ENCODE measurements at regions not wholly inside any gene's neighbourhood (a gene's known extent, or its start where the extent isn't known, plus 50 kb on each side); places are given as distances from the start of the nearest gene placed in this dataset.

DNA sequence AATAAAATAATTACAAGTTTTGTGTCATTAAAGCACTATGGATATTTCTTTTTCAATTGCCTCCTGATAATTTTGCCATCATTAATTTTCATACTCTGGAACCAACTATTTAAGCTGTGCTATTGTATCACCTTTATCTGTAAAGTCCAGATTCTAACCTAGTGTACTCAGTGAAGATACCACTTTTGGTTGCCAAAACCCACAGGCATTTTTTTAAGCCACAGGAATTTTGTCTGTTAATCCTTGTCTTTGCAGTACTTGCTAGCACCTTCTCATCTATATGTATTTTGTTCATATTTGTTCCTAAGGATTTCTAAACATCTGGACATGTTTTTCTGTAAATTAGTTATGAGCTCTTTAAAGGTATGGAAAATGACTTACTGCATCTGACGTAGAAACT is 481.4 kb upstream of the DAB2 start:
- TF ChIP-seq POLR2AphosphoS5 (IDR thresholded peaks at IDR 0.05; ENCODE audit: low read depth, low read length): no peak
- TF ChIP-seq POLR2A (IDR thresholded peaks at IDR 0.05; ENCODE audit: low read depth, low read length): no peak

Measured in GM12891 (cell line).